MG63 (cell line): ENCODE measurements at regions not wholly inside any gene's neighbourhood (a gene's known extent, or its start where the extent isn't known, plus 50 kb on each side); places are given as distances from the start of the nearest gene placed in this dataset.

Experiments used
- DNase-seq: peaks from one replicate; pipeline ENCODE4 v3.0.0-alpha.2; 2020
- H3K27me3 ChIP-seq: fragments of 250-450 bp; sonication (Bioruptor Pico); 2 replicates; pipeline ENCODE4 v1.5.1; 2020; ENCODE audit warnings: mild to moderate bottlenecking, moderate library complexity
- H3K36me3 ChIP-seq: fragments of 250-450 bp; sonication (Bioruptor Pico); 2 replicates; pipeline ENCODE4 v1.5.1; 2020; ENCODE audit warnings: mild to moderate bottlenecking, moderate library complexity
- H3K4me3 ChIP-seq: fragments of 250-450 bp; sonication (Bioruptor Pico); 2 replicates; pipeline ENCODE4 v1.5.1; 2020; ENCODE audit warnings: mild to moderate bottlenecking, moderate library complexity
- H3K9me3 ChIP-seq: fragments of 250-450 bp; sonication (Bioruptor Pico); 2 replicates; pipeline ENCODE4 v1.5.1; 2020; ENCODE audit warnings: mild to moderate bottlenecking, moderate library complexity

DNA sequence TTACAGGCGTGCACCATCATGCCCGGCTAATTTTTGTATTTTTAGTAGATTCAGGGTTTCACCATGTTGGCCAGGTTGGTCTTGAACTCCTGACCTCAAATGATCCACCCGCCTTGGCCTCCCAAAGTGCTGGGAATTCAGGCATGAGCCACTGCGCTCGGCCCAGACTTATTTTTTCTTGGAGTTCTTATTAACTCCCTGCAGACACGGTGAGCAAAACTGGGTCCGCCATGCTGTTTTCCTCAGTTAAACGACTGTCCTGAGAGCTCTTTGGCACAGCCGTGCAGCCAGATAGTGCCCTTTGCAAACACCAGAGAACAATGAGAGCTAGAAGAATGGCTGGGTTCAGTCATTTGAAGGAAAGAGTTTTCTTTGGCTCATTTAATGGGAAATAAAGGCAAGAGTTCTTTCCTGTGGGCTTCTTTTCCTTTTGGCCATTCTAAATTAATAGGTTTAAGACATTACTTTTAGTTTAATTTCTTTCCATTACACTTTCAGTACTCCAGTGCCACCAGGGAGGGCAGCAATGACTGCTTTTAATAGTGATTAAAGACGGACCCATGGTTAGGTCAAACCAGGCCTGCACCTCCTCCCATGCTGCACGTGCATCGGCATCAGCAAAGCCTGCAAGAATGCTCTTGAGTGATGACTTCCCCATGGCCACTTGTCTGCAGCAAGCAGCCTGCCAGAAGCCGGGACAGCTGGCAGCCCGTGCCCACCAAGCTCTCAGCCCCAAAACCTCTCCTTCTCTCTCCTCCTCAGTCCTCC, 60.7 kb downstream of the VCPKMT start:
- Histone ChIP-seq H3K4me3 (no peak overlapping the region), H3K36me3 (no peaks in the 10 kb centered on the region), H3K9me3 (no peaks in the 10 kb centered on the region), H3K27me3 (no peaks in the 10 kb centered on the region)
- DNase-seq = no peak

DNA sequence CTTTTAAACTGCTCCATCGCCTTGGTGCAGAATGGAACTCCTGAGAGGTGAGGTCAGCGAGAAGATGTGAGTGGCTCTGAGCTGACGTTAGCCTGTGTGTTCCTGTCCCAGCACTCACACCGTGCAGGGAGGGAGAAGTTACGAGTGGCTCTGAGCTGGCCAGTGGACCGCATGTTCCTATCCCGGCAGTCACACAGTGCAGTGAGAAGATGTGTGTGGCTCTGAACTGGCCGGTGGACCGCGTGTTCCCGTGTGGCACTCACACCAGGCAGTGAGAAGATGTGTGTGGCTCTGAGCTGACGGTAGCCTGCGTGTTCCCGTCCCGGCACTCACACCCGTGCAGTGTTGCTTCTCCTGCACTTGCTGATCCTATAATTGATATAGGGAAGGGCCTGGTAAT, 59.9 kb downstream of the VCPKMT start:
- no peak for DNase-seq
- Histone ChIP-seq H3K36me3 (no peaks in the 10 kb centered on the region), H3K9me3 (no peaks in the 10 kb centered on the region), H3K4me3 (no peak overlapping the region), H3K27me3 (no peaks in the 10 kb centered on the region)

DNA sequence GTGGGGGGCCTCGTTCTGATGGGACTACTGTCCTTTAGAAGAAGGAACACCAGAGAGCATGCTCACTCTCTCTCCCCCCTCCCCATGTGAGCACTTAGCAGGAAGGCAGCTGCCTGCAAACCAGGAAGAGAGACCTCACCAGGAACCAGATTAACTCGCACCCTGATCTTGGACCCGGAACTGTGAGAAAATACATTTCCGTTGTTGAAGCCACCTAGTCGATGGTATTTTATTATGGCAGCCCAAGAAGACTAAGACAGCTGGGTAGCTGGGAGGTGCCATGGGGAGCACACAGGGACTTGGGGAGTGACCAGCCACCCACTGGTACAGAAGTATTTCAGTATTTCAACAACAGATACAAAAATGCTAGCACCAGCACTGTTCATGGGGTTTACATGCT, 59.0 kb downstream of the VCPKMT start:
- Histone ChIP-seq H3K36me3 (no peaks in the 10 kb centered on the region), H3K9me3 (no peaks in the 10 kb centered on the region), H3K4me3 (no peak overlapping the region), H3K27me3 (no peaks in the 10 kb centered on the region)
- no peak for DNase-seq

DNA sequence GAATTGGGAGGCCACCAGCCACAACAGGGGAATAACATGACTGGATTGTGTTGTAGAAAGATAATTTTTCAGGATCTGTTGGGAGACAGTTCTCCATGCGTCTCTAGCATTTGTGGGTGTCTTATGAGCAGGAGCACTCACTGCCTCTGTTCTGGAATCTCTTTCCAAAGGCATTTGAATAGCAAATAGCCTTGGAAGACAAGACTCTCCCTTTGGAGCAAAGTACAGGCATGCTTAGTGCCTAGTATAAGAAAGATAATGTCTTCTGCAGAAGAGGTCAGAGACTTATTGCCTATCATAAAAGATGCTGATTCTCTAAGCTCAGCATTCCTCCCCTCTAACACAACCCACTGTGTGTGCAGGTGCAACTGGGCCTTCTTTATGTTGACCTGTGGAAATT, 58.3 kb downstream of the VCPKMT start:
- H3K9me3 ChIP-seq = no peaks in the 10 kb centered on the region
- H3K36me3 ChIP-seq = no peaks in the 10 kb centered on the region
- no peaks in the 10 kb centered on the region for H3K27me3 ChIP-seq
- DNase-seq = no peak
- no peak overlapping the region for H3K4me3 ChIP-seq
